HEK293 (cell line): ENCODE measurements at regions not wholly inside any gene's neighbourhood (a gene's known extent, or its start where the extent isn't known, plus 50 kb on each side); places are given as distances from the start of the nearest gene placed in this dataset.
A peak's percentile ranks its signal among the peaks of the same experiment; 100 is the strongest.

Source experiments
- CTCF ChIA-PET: fragments of 350-600 bp; formaldehyde crosslinking; extraction: SDS; loops from one replicate; lab custom pipeline; 2021; ENCODE audit warnings: antibody characterized with exemption; lab: Yijun Ruan, JAX
- POLR2A ChIA-PET: fragments of 300-600 bp; formaldehyde crosslinking; extraction: SDS; loops from one replicate; lab custom pipeline; 2020; ENCODE audit warnings: antibody characterized with exemption, inconsistent platforms; lab: Yijun Ruan, JAX
- H3K27ac ChIP-seq: fragments of 200-500 bp; sonication (Bioruptor generic); 2 replicates; pipeline ENCODE4 v1.5.1; 2014; ENCODE audit warnings: low read depth, low read length, control low read depth, inconsistent platforms; ENCODE audit errors: extremely low read depth
- H3K36me3 ChIP-seq, 2 experiments: fragments of 200-500 bp in 1 of 2; sonication (Bioruptor generic) in 1 of 2; 1 replicate in 1 of 2; 2 replicates in 1 of 2; pipeline ENCODE4 v1.5.1; 2014 to 2017; ENCODE audit warnings: inconsistent platforms in 2 of 2, low read length in 2 of 2; ENCODE audit not compliant: control insufficient read depth in 2 of 2, insufficient read depth in 1 of 2
- H3K4me1 ChIP-seq: fragments of 200-500 bp; sonication (Bioruptor generic); 2 replicates; pipeline ENCODE4 v1.5.1; 2014; ENCODE audit warnings: mild to moderate bottlenecking, low read length, inconsistent platforms; ENCODE audit not compliant: control insufficient read depth, insufficient read depth
- H3K4me3 ChIP-seq: 2 replicates; pipeline ENCODE4 v1.5.1; 2011; ENCODE audit warnings: low read depth, mild to moderate bottlenecking, control low read depth, low read length, moderate library complexity
- H3K9me3 ChIP-seq: fragments of 200-500 bp; sonication (Bioruptor generic); 2 replicates; pipeline ENCODE4 v1.5.1; 2014; ENCODE audit warnings: low read depth, low read length, inconsistent platforms; ENCODE audit not compliant: control insufficient read depth, insufficient read depth
- BCL11B ChIP-seq: fragments of 450-650 bp; formaldehyde crosslinking; IDR thresholded peaks from 2 replicates; pipeline ENCODE4 v1.5.1; 2016; ENCODE audit warnings: low read depth, missing biosample characterization, missing genetic modification characterization
- GLIS1 ChIP-seq: fragments of 450-650 bp; formaldehyde crosslinking; IDR thresholded peaks from 2 replicates; pipeline ENCODE4 v1.5.1; 2016; ENCODE audit warnings: missing biosample characterization, missing genetic modification characterization
- KLF1 ChIP-seq: fragments of 450-650 bp; formaldehyde crosslinking; IDR thresholded peaks from 2 replicates; pipeline ENCODE4 v1.5.1; 2016; ENCODE audit warnings: missing biosample characterization, missing genetic modification characterization
- REPIN1 ChIP-seq: fragments of 450-650 bp; formaldehyde crosslinking; IDR thresholded peaks from 2 replicates; pipeline ENCODE4 v1.5.1; 2017; ENCODE audit warnings: missing biosample characterization, missing genetic modification characterization, low read depth
- SETDB1 ChIP-seq: IDR thresholded peaks from one replicate; pipeline ENCODE4 v1.6.1; 2017; ENCODE audit warnings: mild to moderate bottlenecking, low read length, moderate library complexity, mixed read lengths; ENCODE audit not compliant: insufficient read length
- TRIM28 ChIP-seq: IDR thresholded peaks from 2 replicates; pipeline ENCODE4 v1.6.1; 2011; ENCODE audit warnings: low read length, control low read depth, borderline replicate concordance
- ZBTB21 ChIP-seq: fragments of 450-650 bp; formaldehyde crosslinking; IDR thresholded peaks from 2 replicates; pipeline ENCODE4 v1.5.1; 2017; ENCODE audit warnings: missing biosample characterization, missing genetic modification characterization
- ZNF10 ChIP-seq: fragments of 450-650 bp; formaldehyde crosslinking; IDR thresholded peaks from 2 replicates; pipeline ENCODE4 v1.5.1; 2017; ENCODE audit warnings: missing biosample characterization, missing genetic modification characterization
- ZNF133 ChIP-seq: fragments of 450-650 bp; formaldehyde crosslinking; IDR thresholded peaks from 2 replicates; pipeline ENCODE4 v1.5.1; 2016; ENCODE audit warnings: missing biosample characterization, missing genetic modification characterization
- ZNF37A ChIP-seq: fragments of 450-650 bp; IDR thresholded peaks from 2 replicates; pipeline ENCODE4 v1.5.1; 2018; ENCODE audit warnings: missing biosample characterization, missing genetic modification characterization
- ZNF501 ChIP-seq: fragments of 450-650 bp; formaldehyde crosslinking; IDR thresholded peaks from 2 replicates; pipeline ENCODE4 v1.5.1; 2016; ENCODE audit warnings: missing biosample characterization, missing genetic modification characterization
- ZNF777 ChIP-seq: fragments of 450-650 bp; formaldehyde crosslinking; IDR thresholded peaks from 2 replicates; pipeline ENCODE4 v1.5.1; 2017; ENCODE audit warnings: missing biosample characterization, missing genetic modification characterization, borderline replicate concordance
- TF ChIP-seq, protein P1 (sequence below): fragments of 450-650 bp; formaldehyde crosslinking; IDR thresholded peaks from 2 replicates; pipeline ENCODE4 v1.5.1; 2016; ENCODE audit warnings: missing biosample characterization, missing genetic modification characterization
- TF ChIP-seq, protein P2 (sequence below): fragments of 450-650 bp; formaldehyde crosslinking; IDR thresholded peaks from 2 replicates; pipeline ENCODE4 v1.5.1; 2016; ENCODE audit warnings: missing biosample characterization, missing genetic modification characterization
- TF ChIP-seq, protein P3 (sequence below): sonication (generic); formaldehyde crosslinking; IDR thresholded peaks from 2 replicates; pipeline ENCODE4 v1.8.1; 2022; ENCODE audit warnings: mild to moderate bottlenecking, moderate library complexity, missing genetic modification reagents
- TF ChIP-seq, protein P4 (sequence below): fragments of 450-650 bp; IDR thresholded peaks from 2 replicates; pipeline ENCODE4 v1.5.1; 2018; ENCODE audit warnings: missing biosample characterization, missing genetic modification characterization

DNA sequence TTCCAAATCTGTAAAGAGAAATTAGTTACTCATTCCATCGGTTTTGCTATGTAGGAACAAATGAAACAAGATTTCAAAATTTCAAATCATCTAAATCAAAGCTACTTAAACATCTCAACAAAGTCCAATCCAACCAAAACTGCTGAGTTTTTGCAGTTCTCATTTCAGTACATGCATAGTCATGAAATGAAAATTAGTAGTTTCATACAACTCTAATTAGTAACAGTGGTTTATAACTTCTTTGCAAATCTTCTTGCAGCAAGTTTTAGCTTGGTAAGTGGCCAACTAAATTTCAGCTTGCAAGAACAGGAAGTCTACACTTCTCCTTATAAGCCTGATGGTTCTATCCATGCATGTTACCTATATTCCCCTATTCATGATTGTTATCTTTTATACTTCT is 75.6 kb downstream of the SPRY2 start:
- ChIA-PET CTCF (interaction anchor here (0.6 kb wide), 1 partner anchor 97 kb away, joined by 3 read pairs; no protein-coding TSS in a partner anchor), POLR2A (no interaction called here)
- H3K36me3 ChIP-seq: no peaks in the 10 kb centered on the region

DNA sequence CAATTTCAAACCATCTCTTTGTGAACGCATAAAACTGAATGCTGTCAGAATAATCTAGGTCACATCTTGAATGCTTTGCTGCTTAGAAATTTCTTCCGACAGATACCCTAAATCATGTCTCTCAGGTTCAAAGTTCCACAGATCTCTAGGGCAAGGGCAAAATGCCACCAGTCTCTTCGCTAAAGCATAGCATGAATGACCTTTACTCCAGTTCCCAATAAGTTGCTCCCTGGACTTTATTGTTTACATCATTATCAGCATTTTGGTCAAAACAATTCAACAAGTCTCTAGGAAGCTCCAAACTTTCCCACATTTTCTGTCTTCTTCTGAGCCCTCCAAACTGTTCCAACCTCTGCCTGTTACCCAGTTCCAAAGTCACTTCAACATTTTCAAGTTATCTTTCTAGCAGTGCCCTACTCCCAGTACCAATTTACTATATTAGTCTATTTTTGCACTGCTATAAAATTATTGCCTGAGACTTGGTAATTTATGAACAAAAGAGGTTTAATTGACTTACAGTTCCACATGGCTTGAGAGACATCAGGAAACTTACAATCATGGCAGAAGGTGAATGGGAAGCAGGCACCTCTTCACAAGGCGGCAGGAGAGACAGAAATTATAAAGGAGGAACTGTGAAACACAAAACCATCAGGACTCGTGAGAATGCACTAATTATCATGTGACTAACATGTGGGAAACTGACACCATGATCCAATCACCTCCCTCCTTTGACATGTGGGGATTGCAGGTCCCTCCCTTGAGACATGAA is 77.0 kb downstream of the SPRY2 start:
- Histone ChIP-seq H3K36me3 (no peaks in the 10 kb centered on the region), H3K9me3 (no peaks in the 10 kb centered on the region), H3K4me3 (no peak overlapping the region), H3K4me1 (no peaks in the 10 kb centered on the region), H3K27ac (no peak overlapping the region)
- ChIA-PET POLR2A (no interaction called here), CTCF (no interaction called here)
- TF ChIP-seq, protein P1, sequence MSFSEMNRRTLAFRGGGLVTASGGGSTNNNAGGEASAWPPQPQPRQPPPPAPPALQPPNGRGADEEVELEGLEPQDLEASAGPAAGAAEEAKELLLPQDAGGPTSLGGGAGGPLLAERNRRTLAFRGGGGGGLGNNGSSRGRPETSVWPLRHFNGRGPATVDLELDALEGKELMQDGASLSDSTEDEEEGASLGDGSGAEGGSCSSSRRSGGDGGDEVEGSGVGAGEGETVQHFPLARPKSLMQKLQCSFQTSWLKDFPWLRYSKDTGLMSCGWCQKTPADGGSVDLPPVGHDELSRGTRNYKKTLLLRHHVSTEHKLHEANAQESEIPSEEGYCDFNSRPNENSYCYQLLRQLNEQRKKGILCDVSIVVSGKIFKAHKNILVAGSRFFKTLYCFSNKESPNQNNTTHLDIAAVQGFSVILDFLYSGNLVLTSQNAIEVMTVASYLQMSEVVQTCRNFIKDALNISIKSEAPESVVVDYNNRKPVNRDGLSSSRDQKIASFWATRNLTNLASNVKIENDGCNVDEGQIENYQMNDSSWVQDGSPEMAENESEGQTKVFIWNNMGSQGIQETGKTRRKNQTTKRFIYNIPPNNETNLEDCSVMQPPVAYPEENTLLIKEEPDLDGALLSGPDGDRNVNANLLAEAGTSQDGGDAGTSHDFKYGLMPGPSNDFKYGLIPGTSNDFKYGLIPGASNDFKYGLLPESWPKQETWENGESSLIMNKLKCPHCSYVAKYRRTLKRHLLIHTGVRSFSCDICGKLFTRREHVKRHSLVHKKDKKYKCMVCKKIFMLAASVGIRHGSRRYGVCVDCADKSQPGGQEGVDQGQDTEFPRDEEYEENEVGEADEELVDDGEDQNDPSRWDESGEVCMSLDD (tag by site-specific recombination): no peak
- TF ChIP-seq TRIM28 (peak; percentile 69; the same call in 1 of the 2 replicates), SETDB1 (peak; percentile 95), ZNF777 (tag by site-specific recombination) (no peak)

More for the DNA sequence above, 75.6 kb downstream of the SPRY2 start:
- Histone ChIP-seq H3K4me3 (no peak overlapping the region), H3K4me1 (no peaks in the 10 kb centered on the region), H3K27ac (no peak overlapping the region), H3K9me3 (no peaks in the 10 kb centered on the region)
- no peak for TF ChIP-seq REPIN1 (tag by site-specific recombination)
- no peak for TF ChIP-seq ZNF37A
- TF ChIP-seq BCL11B (tag by site-specific recombination): no peak
- TF ChIP-seq ZNF10 (tag by site-specific recombination): no peak
- TF ChIP-seq, protein P2, sequence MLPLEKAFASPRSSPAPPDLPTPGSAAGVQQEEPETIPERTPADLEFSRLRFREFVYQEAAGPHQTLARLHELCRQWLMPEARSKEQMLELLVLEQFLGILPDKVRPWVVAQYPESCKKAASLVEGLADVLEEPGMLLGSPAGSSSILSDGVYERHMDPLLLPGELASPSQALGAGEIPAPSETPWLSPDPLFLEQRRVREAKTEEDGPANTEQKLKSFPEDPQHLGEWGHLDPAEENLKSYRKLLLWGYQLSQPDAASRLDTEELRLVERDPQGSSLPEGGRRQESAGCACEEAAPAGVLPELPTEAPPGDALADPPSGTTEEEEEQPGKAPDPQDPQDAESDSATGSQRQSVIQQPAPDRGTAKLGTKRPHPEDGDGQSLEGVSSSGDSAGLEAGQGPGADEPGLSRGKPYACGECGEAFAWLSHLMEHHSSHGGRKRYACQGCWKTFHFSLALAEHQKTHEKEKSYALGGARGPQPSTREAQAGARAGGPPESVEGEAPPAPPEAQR: no peak
- TF ChIP-seq, protein P3, sequence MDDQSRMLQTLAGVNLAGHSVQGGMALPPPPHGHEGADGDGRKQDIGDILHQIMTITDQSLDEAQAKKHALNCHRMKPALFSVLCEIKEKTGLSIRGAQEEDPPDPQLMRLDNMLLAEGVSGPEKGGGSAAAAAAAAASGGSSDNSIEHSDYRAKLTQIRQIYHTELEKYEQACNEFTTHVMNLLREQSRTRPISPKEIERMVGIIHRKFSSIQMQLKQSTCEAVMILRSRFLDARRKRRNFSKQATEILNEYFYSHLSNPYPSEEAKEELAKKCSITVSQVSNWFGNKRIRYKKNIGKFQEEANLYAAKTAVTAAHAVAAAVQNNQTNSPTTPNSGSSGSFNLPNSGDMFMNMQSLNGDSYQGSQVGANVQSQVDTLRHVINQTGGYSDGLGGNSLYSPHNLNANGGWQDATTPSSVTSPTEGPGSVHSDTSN (CRISPR knock-in tag): no peak

DNA sequence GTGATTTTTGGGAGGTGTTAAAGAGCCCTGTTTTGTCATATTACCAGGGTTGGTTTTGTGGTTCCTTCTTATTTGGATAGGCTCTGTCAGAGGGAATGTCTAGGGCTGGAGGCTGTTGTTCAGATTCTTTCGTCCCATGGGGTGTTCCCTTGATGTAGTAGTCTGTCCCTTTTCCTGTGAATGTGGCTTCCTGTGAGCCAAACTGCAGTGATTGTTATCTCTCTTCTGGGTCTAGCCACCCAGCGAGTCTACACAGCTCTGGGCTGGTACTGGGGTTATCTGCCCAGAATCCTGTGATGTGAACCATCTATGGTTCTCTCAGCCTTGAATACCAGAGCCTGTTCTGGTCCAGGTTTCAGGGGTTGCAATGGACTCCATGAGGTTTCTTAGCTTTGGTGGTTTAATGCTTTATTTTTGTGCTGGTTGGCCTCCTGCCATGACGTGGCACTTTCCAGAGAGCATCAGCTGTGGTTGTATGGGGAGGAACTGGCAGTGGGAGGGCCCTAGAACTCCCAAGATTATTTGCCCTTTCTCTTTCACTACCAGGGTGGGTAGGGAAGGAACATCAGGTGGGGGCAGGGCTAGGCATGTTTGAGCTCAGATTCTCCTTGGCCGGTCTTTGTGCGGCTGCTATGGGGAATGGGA is 78.8 kb downstream of the SPRY2 start:
- no peak overlapping the region for H3K4me3 ChIP-seq
- TF ChIP-seq GLIS1 (tag by site-specific recombination) (no peak), REPIN1 (tag by site-specific recombination) (no peak), ZNF133 (tag by site-specific recombination) (no peak), KLF1 (tag by site-specific recombination) (no peak), ZBTB21 (no peak), ZNF501 (tag by site-specific recombination) (no peak)
- TF ChIP-seq, protein P4, sequence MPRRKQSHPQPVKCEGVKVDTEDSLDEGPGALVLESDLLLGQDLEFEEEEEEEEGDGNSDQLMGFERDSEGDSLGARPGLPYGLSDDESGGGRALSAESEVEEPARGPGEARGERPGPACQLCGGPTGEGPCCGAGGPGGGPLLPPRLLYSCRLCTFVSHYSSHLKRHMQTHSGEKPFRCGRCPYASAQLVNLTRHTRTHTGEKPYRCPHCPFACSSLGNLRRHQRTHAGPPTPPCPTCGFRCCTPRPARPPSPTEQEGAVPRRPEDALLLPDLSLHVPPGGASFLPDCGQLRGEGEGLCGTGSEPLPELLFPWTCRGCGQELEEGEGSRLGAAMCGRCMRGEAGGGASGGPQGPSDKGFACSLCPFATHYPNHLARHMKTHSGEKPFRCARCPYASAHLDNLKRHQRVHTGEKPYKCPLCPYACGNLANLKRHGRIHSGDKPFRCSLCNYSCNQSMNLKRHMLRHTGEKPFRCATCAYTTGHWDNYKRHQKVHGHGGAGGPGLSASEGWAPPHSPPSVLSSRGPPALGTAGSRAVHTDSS (tag by site-specific recombination): no peak
- no peak overlapping the region for H3K27ac ChIP-seq
- H3K9me3 ChIP-seq: no peaks in the 10 kb centered on the region
- H3K36me3 ChIP-seq: no peaks in the 10 kb centered on the region
- ChIA-PET CTCF (interaction anchor here (0.7 kb wide), 1 partner anchor 119 kb away, joined by 5 read pairs; no protein-coding TSS in a partner anchor), POLR2A (interaction anchor here (1.5 kb wide), 1 partner anchor 79 kb away, joined by 3 read pairs; no protein-coding TSS in a partner anchor)
- no peaks in the 10 kb centered on the region for H3K4me1 ChIP-seq
